ENCODE measurements at regions not wholly inside any gene's neighbourhood (a gene's known extent, or its start where the extent isn't known, plus 50 kb on each side); places are given as distances from the start of the nearest gene placed in this dataset.

DNA sequence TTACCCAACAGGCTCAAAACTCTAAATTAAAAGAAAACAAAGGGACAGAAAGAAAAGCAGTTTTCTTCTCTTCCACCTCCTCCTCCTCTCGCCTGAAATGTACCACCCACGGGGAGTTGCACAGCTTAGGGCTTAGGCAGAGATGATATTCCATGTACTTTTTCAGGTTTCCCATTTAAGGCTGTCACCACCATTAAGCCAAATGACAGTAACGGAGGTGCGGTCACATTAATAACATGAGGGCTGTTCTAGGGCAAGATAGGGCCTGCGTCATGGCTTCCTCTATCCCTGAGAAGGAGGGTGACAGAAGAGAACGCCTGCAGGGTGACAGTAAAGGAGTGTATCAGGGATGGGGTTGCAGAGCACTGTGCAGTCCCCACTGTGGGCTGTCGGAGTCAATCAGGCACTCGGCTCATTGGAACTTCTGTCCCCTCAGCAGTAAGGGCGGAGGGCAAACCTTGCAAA, 51.7 kb upstream of the TJP1 start:
- DNase-seq (ENCODE audit: low read depth): no peak

DNA sequence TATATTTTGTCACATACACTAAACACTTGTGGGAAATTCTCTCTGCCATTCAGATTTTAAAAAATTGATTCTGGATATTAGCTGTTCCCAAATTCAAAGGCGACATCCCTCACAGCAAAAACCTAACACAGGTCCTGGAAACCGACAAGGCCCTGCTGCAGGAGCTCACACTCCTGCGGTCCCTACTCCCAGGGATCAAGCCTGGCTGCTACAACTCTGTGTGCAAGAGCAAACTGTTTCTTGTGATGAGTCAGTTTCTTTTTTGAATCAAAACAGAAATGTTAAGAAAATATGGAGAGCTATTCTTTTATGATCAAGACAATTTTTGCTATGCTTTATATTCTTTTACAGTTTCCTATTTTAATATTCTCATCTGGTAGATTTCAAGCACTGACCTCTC, 51.0 kb upstream of the TJP1 start:
- DNase-seq (ENCODE audit: low read depth): no peak

DNA sequence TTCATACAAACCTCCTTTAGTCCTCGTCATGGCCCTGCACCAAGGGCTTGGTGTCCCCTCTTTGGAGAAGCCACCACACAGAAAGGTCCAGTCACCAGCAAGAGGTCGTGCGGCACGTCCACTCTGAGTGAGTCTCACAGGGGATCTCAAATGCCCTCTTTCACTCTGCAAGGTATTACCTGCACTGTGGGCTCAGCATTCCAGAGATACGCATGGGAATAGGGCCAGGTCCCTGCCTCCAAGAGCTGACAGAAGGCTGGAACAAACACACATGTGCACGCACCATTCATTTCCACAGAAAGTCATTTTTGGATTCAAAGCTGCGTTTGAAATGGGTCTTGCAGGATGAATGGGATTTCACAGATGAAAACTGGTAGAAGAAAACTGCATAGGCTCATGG, 50.4 kb upstream of the TJP1 start:
- DNase-seq (ENCODE audit: low read depth): no peak

Measured in GM04503 (cell line).